ENCODE measurements at regions not wholly inside any gene's neighbourhood (a gene's known extent, or its start where the extent isn't known, plus 50 kb on each side); places are given as distances from the start of the nearest gene placed in this dataset.

DNA sequence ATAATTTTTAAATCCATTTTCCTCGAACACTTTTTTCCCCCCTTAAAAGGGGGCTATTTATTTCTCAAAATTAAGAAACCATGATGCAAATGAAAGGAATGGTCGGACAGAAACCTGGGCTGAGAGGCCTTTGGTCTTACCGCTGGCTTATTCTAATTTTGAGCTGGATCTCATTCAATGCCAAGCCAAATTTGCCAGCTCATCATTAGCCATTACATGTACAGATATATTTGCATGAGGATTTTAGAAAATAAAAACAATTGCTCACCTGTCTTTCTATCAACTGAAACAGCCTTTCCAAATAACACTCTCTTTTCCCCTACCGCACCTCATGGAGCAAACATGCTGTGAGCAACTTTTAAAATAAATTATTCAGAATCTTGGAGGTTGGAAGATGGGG is 219.5 kb upstream of the DTNBP1 start:
- H3K4me3 ChIP-seq (ENCODE audit: low read depth, low read length), result no peak overlapping the region
- TF ChIP-seq, protein P1, sequence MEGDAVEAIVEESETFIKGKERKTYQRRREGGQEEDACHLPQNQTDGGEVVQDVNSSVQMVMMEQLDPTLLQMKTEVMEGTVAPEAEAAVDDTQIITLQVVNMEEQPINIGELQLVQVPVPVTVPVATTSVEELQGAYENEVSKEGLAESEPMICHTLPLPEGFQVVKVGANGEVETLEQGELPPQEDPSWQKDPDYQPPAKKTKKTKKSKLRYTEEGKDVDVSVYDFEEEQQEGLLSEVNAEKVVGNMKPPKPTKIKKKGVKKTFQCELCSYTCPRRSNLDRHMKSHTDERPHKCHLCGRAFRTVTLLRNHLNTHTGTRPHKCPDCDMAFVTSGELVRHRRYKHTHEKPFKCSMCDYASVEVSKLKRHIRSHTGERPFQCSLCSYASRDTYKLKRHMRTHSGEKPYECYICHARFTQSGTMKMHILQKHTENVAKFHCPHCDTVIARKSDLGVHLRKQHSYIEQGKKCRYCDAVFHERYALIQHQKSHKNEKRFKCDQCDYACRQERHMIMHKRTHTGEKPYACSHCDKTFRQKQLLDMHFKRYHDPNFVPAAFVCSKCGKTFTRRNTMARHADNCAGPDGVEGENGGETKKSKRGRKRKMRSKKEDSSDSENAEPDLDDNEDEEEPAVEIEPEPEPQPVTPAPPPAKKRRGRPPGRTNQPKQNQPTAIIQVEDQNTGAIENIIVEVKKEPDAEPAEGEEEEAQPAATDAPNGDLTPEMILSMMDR (IDR thresholded peaks at IDR 0.05; ENCODE audit: insufficient read depth, low read length, missing control alignments), result no peak
- DNase-seq (ENCODE audit: low read depth, low spot score), result no peak
- ChIA-PET POLR2A (no interaction called here), CTCF (no interaction called here)

DNA sequence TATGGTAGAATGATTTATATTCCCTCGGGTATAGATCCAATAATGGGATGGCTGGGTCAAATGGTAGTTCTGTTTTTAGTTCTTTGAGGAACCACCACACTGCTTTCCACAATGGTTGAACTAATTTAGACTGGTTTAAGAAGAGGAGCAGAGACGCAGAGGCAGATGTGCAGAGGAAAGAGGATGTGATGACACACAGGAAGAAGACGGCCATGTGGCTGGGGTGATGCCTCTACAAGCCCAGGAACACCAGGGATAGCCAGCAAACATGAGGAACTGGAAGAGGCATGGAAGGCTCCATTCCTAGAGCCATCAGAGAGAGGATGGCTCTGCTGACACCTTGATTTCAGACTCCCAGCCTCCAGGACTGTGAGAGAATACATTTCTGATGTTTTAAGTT is 218.3 kb upstream of the DTNBP1 start:
- TF ChIP-seq, protein P1 (IDR thresholded peaks at IDR 0.05; ENCODE audit: insufficient read depth, low read length, missing control alignments), result no peak
- no peak overlapping the region for H3K4me3 ChIP-seq (ENCODE audit: low read depth, low read length)
- ChIA-PET CTCF (no interaction called here), POLR2A (no interaction called here)
- DNase-seq (ENCODE audit: low read depth, low spot score), result no peak

DNA sequence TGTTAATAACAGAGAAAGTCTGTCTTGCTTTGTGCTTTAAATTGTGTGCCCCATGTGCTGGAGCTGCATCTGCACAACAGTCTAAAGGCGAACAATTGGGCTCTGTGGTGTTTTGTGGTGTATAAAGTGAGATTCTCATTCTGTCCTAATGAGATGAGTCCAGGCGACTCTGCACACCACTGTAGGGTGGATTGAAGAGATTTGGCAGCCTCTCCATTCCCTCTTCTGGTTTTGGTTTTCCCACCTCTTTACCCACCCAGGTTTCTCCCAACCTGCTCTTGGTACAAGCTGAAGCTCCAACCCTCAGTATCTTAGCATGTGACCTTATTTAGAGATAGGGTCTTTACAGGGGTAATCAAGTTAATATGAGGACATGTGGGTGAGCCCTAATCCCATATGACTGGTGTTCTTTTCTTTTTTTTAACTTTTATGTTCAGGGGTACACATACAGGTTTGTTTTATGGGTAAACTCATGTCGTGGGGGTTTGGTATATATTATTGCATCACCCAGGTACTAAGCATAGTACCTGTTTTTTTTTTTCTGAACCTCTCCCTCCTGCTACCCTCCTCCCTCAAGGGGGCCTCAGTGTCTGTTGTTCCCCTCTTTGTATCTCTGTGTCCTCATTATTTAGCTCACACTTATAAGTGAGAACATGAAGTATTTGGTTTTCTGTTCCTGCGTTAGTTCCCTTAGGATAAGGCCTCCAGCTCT is 217.6 kb upstream of the DTNBP1 start:
- CTCF ChIA-PET, result no interaction called here
- no peak for DNase-seq (ENCODE audit: low read depth, low spot score)
- TF ChIP-seq, protein P1 (IDR thresholded peaks at IDR 0.05; ENCODE audit: insufficient read depth, low read length, missing control alignments), result no peak
- H3K4me3 ChIP-seq (ENCODE audit: low read depth, low read length), result no peak overlapping the region
- POLR2A ChIA-PET, result no interaction called here

DNA sequence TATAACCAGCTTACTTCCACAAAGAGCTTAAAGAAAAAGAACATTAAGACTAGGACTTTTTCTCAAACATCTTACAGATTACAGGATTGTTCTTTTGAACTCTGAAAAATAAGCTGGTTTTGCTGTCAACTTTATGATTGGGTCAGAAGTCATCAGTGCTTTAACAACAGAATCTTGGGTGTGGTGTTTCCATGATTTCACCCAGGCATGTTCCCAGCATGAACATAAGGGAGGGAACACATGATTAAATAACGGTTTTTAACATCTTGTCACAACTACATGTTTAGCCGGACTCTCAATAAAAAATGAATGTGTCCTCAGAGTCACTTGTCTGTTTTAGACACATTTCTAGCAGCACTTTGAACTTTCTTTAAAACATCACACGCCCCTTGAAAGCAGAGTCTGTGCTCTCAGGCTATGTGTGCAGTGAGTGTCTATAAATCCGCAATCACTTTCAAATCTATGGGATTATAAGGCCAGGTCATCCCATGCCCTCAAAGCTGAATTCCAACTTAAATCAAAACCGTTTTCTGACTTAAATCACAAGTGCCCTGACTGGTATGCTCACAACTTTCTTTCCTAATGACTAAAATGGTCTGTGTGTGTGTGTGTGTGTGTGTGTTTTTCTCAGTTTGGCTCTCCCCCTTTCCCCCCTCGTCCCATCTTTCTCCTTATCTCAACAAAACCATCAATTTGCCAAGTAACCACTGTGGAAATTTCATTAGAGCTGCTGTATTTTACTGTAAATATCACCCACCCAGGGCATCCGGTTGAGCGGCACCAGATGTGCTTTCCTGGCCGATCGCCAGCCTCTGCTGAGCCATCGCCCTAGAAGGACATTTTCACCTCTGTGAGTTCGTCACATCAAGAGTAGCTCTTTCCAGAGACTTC is 216.8 kb upstream of the DTNBP1 start:
- no peak for DNase-seq (ENCODE audit: low read depth, low spot score)
- CTCF ChIA-PET, result no interaction called here
- POLR2A ChIA-PET, result no interaction called here
- H3K4me3 ChIP-seq (ENCODE audit: low read depth, low read length), result no peak overlapping the region
- TF ChIP-seq, protein P1 (IDR thresholded peaks at IDR 0.05; ENCODE audit: insufficient read depth, low read length, missing control alignments), result no peak

DNA sequence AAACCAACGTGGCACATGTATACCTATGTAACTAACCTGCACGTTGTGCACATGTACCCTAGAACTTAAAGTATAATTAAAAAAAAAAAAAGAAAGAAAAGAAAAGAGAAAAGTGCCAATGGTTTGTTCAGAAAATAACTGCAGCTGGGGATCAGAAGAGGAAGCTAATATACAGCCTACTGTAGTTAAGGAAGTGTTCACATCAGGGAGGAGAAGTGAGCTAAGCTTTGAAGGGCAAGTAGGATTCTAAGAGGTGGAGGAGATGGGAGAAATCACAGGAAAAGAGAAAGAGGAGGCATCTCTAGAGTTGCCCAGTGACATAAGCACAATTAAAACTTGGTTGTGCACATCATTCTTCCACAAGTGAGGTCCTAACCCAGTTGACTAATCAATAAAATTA is 214.4 kb upstream of the DTNBP1 start:
- POLR2A ChIA-PET, result no interaction called here
- no peak overlapping the region for H3K4me3 ChIP-seq (ENCODE audit: low read depth, low read length)
- no peak for DNase-seq (ENCODE audit: low read depth, low spot score)
- TF ChIP-seq, protein P1 (IDR thresholded peaks at IDR 0.05; ENCODE audit: insufficient read depth, low read length, missing control alignments), result no peak
- CTCF ChIA-PET, result no interaction called here

DNA sequence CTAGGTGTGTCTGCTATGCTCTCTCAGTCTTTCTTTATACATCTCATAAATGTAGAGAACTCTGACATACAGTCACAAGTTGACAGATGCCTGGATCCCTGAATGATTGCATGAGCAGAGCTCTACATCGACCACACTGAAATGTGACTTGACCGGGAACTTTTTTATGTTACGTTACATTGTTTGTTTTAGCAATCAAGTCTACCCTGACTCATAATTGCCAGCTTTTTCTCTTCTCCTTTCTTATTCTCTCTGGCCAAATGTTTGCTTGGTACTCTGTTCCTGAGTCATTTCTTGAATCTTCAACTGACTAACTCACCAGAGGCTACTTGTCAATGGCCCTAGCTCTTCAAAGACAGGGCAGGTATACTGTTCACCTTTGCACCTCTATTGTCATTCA is 213.6 kb upstream of the DTNBP1 start:
- ChIA-PET CTCF (no interaction called here), POLR2A (no interaction called here)
- no peak for DNase-seq (ENCODE audit: low read depth, low spot score)
- no peak overlapping the region for H3K4me3 ChIP-seq (ENCODE audit: low read depth, low read length)
- TF ChIP-seq, protein P1 (IDR thresholded peaks at IDR 0.05; ENCODE audit: insufficient read depth, low read length, missing control alignments), result no peak

Data from AG04449 (cell line).